ENCODE measurements at regions not wholly inside any gene's neighbourhood (a gene's known extent, or its start where the extent isn't known, plus 50 kb on each side); places are given as distances from the start of the nearest gene placed in this dataset.

- ChIA-PET POLR2A (ENCODE audit: low non-redundant PET) (no interaction called here), CTCF (no interaction called here)
- Histone ChIP-seq H3K9me3 (ENCODE audit: low read depth, low read length, poor library complexity, severe bottlenecking) (no peaks in the 10 kb centered on the region), H3K36me3 (ENCODE audit: insufficient read depth, low read length, poor library complexity, severe bottlenecking) (no peaks in the 10 kb centered on the region), H3K27ac (ENCODE audit: low read depth, low read length, poor library complexity, severe bottlenecking) (no peak overlapping the region), H3K4me1 (ENCODE audit: insufficient read depth, low read length, poor library complexity, severe bottlenecking) (no peaks in the 10 kb centered on the region), H3K27me3 (replicated peaks; ENCODE audit: insufficient read depth, low read depth, low read length, poor library complexity) (no peaks in the 10 kb centered on the region), H3K4me3 (ENCODE audit: low read depth, low read length, poor library complexity, severe bottlenecking) (no peak overlapping the region)
- DNase-seq (ENCODE audit: low spot score): no peak
- no TSS peak for BruUV-seq (replicated peaks)
- intact Hi-C loops (cut with micrococcal nuclease; ENCODE audit: unreplicated experiment): no loop called here
- TF ChIP-seq EZH2 (IDR thresholded peaks at IDR 0.05; ENCODE audit: borderline replicate concordance, low read depth, low read length, poor library complexity, severe bottlenecking): no peak
- TF ChIP-seq CTCF (conservative IDR thresholded peaks at IDR 0.05; ENCODE audit: low read depth, low read length): no peak
Measured at GRCh38 chr4:96955691-96956090, 1115.8 kb downstream of the PDHA2 start.

GRCh38 chr4:96969455-96969854 is 1129.6 kb downstream of the PDHA2 start:
- no peaks in the 10 kb centered on the region for H3K36me3 ChIP-seq (ENCODE audit: insufficient read depth, low read length, poor library complexity, severe bottlenecking)
- H3K4me1 ChIP-seq (ENCODE audit: insufficient read depth, low read length, poor library complexity, severe bottlenecking): no peaks in the 10 kb centered on the region
- TF ChIP-seq CTCF (conservative IDR thresholded peaks at IDR 0.05; ENCODE audit: low read depth, low read length) (no peak), EZH2 (IDR thresholded peaks at IDR 0.05; ENCODE audit: borderline replicate concordance, low read depth, low read length, poor library complexity, severe bottlenecking) (no peak)
- CTCF ChIA-PET: no interaction called here
- H3K27me3 ChIP-seq (replicated peaks; ENCODE audit: insufficient read depth, low read depth, low read length, poor library complexity): no peaks in the 10 kb centered on the region
- POLR2A ChIA-PET (ENCODE audit: low non-redundant PET): no interaction called here
- no peak overlapping the region for H3K4me3 ChIP-seq (ENCODE audit: low read depth, low read length, poor library complexity, severe bottlenecking)
- DNase-seq (ENCODE audit: low spot score): no peak
- intact Hi-C loops (cut with micrococcal nuclease; ENCODE audit: unreplicated experiment): no loop called here
- no TSS peak for BruUV-seq (replicated peaks)
- no peaks in the 10 kb centered on the region for H3K9me3 ChIP-seq (ENCODE audit: low read depth, low read length, poor library complexity, severe bottlenecking)
- no peak overlapping the region for H3K27ac ChIP-seq (ENCODE audit: low read depth, low read length, poor library complexity, severe bottlenecking)

- intact Hi-C loops (cut with micrococcal nuclease; ENCODE audit: unreplicated experiment): no loop called here
- BruUV-seq (replicated peaks): no TSS peak
- Histone ChIP-seq H3K27me3 (replicated peaks; ENCODE audit: insufficient read depth, low read depth, low read length, poor library complexity) (no peaks in the 10 kb centered on the region), H3K9me3 (ENCODE audit: low read depth, low read length, poor library complexity, severe bottlenecking) (no peaks in the 10 kb centered on the region), H3K4me3 (ENCODE audit: low read depth, low read length, poor library complexity, severe bottlenecking) (no peak overlapping the region), H3K27ac (ENCODE audit: low read depth, low read length, poor library complexity, severe bottlenecking) (no peak overlapping the region), H3K4me1 (ENCODE audit: insufficient read depth, low read length, poor library complexity, severe bottlenecking) (no peaks in the 10 kb centered on the region), H3K36me3 (ENCODE audit: insufficient read depth, low read length, poor library complexity, severe bottlenecking) (no peaks in the 10 kb centered on the region)
- ChIA-PET POLR2A (ENCODE audit: low non-redundant PET) (interaction anchor here (0.7 kb wide), 1 partner anchor 252 kb away, joined by 3 read pairs; no protein-coding TSS in a partner anchor), CTCF (no interaction called here)
- no peak for DNase-seq (ENCODE audit: low spot score)
- no peak for TF ChIP-seq EZH2 (IDR thresholded peaks at IDR 0.05; ENCODE audit: borderline replicate concordance, low read depth, low read length, poor library complexity, severe bottlenecking)
- no peak for TF ChIP-seq CTCF (conservative IDR thresholded peaks at IDR 0.05; ENCODE audit: low read depth, low read length)
Measured at GRCh38 chr4:96972920-96973319, 1133.0 kb downstream of the PDHA2 start.

All from A673 (cell line).